Fibroblast of mammary gland (primary cell): ENCODE measurements at regions not wholly inside any gene's neighbourhood (a gene's known extent, or its start where the extent isn't known, plus 50 kb on each side); places are given as distances from the start of the nearest gene placed in this dataset.
"Not testable (repeated sequence)": the region's sequence is repeated elsewhere in the genome, so short reads cannot be mapped to it uniquely, and the experiment has no call there.

Experiments
- DNase-seq: peaks from one replicate; pipeline ENCODE4 v3.0.0-alpha.2; 2010; ENCODE audit warnings: low read depth
- H3K4me3 ChIP-seq: 2 replicates; pipeline ENCODE4 v1.5.1; 2011; ENCODE audit warnings: low read depth, mild to moderate bottlenecking, low read length, moderate library complexity; ENCODE audit not compliant: control insufficient read depth
- CTCF ChIP-seq: conservative IDR thresholded peaks from 2 replicates; pipeline ENCODE4 v1.5.1; 2011; ENCODE audit warnings: low read depth, low read length, inconsistent platforms; ENCODE audit not compliant: control insufficient read depth, insufficient read depth

- H3K4me3 ChIP-seq: no peak overlapping the region
- DNase-seq: peak; percentile 63
- TF ChIP-seq CTCF: peak; percentile 42
These were observed 78.0 kb upstream of the SLC25A36 start for GRCh38 chr3:140863580-140864009.

- no peak overlapping the region for H3K4me3 ChIP-seq
- no peak for TF ChIP-seq CTCF
- DNase-seq: no peak
These were observed 71.3 kb upstream of the SLC25A36 start for GRCh38 chr3:140870351-140870750.

- no peak for DNase-seq
- TF ChIP-seq CTCF: no peak
- no peak overlapping the region for H3K4me3 ChIP-seq
These were observed 70.6 kb upstream of the SLC25A36 start for GRCh38 chr3:140871022-140871421.

- not testable (repeated sequence) for H3K4me3 ChIP-seq, DNase-seq
These were observed 69.5 kb upstream of the SLC25A36 start for GRCh38 chr3:140872165-140872564.

- DNase-seq: no peak
- H3K4me3 ChIP-seq: no peak overlapping the region
- no peak for TF ChIP-seq CTCF
These were observed 58.1 kb upstream of the SLC25A36 start for GRCh38 chr3:140883428-140884040.

GRCh38 chr3:140885697-140886096 is 55.9 kb upstream of the SLC25A36 start:
- not testable (repeated sequence) for DNase-seq, H3K4me3 ChIP-seq
